ENCODE measurements at regions not wholly inside any gene's neighbourhood (a gene's known extent, or its start where the extent isn't known, plus 50 kb on each side); places are given as distances from the start of the nearest gene placed in this dataset.

DNA sequence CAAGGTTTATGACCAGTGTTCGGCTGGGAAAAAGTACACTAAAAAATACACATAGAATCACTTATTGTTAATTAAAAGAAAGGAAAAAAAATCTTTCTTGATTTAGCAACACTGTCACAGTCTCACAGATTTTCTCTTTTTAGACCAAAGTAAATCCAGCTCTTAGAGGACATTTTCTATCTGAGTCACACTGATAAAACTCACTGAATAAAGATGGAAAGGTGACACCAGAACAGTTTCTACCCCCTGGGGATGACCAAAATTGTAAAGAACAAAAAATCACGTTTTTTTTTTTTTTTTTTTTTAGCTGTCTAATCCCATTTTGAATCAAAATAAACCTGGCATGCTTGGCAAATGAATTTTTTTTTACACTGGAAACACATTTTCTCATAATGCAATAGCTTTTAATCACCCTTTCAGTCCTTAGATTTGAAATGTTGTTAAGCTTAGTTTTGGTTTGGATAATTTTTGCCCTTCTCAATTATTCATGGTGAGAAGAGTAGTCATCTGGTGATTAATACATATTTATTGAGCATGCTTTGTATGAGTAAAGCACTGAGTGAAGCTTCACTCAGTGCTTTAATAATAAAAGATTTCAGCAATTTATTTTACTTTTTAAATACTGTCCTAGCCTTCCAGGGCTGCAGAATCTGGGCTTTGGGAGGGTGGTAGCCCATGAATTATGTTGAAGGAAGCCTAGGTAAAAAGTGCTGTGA lies 886.3 kb downstream of the SLC4A3 start:
- H2BK15ac ChIP-seq (ENCODE audit: low read depth, low read length) = no peak overlapping the region
- no peaks in the 10 kb centered on the region for H3K79me2 ChIP-seq (ENCODE audit: insufficient read depth, low read length)
- WGBS (ENCODE audit: extremely low coverage, insufficient read length, low lambda C conversion rate) = no CpG with 5 or more reads among the region's 2 CpGs
- no peak overlapping the region for H2AFZ ChIP-seq (ENCODE audit: low read length)
- no peak overlapping the region for H2BK120ac ChIP-seq (ENCODE audit: low read depth, low read length, poor library complexity, severe bottlenecking)
- H3K18ac ChIP-seq (ENCODE audit: insufficient read length, low read depth, low read length) = no peak overlapping the region
- H3K9ac ChIP-seq (ENCODE audit: extremely low read depth, insufficient read length, low read length) = no peak overlapping the region
- no peak overlapping the region for H3K4me2 ChIP-seq (ENCODE audit: insufficient read depth, insufficient read length, low read length)
- no peaks in the 10 kb centered on the region for H4K20me1 ChIP-seq (ENCODE audit: control insufficient read depth, insufficient read depth, insufficient read length)
- H4K8ac ChIP-seq (replicated peaks; ENCODE audit: insufficient read length, low read depth, low read length) = no peak overlapping the region
- TF ChIP-seq, protein P1, sequence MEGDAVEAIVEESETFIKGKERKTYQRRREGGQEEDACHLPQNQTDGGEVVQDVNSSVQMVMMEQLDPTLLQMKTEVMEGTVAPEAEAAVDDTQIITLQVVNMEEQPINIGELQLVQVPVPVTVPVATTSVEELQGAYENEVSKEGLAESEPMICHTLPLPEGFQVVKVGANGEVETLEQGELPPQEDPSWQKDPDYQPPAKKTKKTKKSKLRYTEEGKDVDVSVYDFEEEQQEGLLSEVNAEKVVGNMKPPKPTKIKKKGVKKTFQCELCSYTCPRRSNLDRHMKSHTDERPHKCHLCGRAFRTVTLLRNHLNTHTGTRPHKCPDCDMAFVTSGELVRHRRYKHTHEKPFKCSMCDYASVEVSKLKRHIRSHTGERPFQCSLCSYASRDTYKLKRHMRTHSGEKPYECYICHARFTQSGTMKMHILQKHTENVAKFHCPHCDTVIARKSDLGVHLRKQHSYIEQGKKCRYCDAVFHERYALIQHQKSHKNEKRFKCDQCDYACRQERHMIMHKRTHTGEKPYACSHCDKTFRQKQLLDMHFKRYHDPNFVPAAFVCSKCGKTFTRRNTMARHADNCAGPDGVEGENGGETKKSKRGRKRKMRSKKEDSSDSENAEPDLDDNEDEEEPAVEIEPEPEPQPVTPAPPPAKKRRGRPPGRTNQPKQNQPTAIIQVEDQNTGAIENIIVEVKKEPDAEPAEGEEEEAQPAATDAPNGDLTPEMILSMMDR (conservative IDR thresholded peaks at IDR 0.05) = no peak
- no peak overlapping the region for H3K23ac ChIP-seq (ENCODE audit: insufficient read length, low read depth, low read length)
- H2BK20ac ChIP-seq (ENCODE audit: low read depth, low read length, poor library complexity, severe bottlenecking) = no peak overlapping the region
- H4K91ac ChIP-seq (ENCODE audit: insufficient read length, low read depth, low read length) = no peak overlapping the region
- H3K56ac ChIP-seq (ENCODE audit: insufficient read length, low read depth, low read length) = no peak overlapping the region
- H3K4me1 Mint-ChIP-seq = peaks cover 18 to 22% of the 10 kb centered on the region in 2 experiments
- no peak overlapping the region for H3K14ac ChIP-seq (ENCODE audit: insufficient read depth, low read length)
- H2AK5ac ChIP-seq (ENCODE audit: insufficient read length, low read length) = no peak overlapping the region
- DNase-seq = no peak
- H3K36me3 Mint-ChIP-seq (ENCODE audit: insufficient read depth in 1 of 3, low read depth in 3 of 3) = no peaks in the 10 kb centered on the region; a peak in 1 of 7 replicates
- H4K5ac ChIP-seq (ENCODE audit: insufficient read length, low read depth, low read length) = no peak overlapping the region
- no peak overlapping the region for H3K27ac ChIP-seq (ENCODE audit: insufficient read length, low read depth, low read length)
- no peak overlapping the region for H3K4ac ChIP-seq (ENCODE audit: low read depth, low read length)
- H2BK12ac ChIP-seq (ENCODE audit: insufficient read length, low read depth, low read length) = no peak overlapping the region
- H3K9me3 Mint-ChIP-seq = no peaks in the 10 kb centered on the region
- H3K27me3 ChIP-seq (ENCODE audit: insufficient read depth, low read length) = no peaks in the 10 kb centered on the region
- H3T11ph ChIP-seq (ENCODE audit: low read length) = no peak overlapping the region
- no peaks in the 10 kb centered on the region for H3K23me2 ChIP-seq (ENCODE audit: insufficient read length, low read depth, low read length, poor library complexity, severe bottlenecking)
- no peak overlapping the region for H3K27ac Mint-ChIP-seq
- H3K27me3 Mint-ChIP-seq (ENCODE audit: low read depth) = no peaks in the 10 kb centered on the region
- no peaks in the 10 kb centered on the region for H3K9me3 ChIP-seq (ENCODE audit: control insufficient read depth, low read depth, low read length)
- H2BK5ac ChIP-seq (ENCODE audit: insufficient read length, low read length) = no peak overlapping the region
- H3K4me1 ChIP-seq (ENCODE audit: insufficient read depth, low read length) = no peaks in the 10 kb centered on the region; the same call in 1 of the 2 replicates
- H3K79me1 ChIP-seq (ENCODE audit: insufficient read depth, low read depth, low read length, poor library complexity, severe bottlenecking) = no peaks in the 10 kb centered on the region
- no peak overlapping the region for H3K4me3 Mint-ChIP-seq
